Astrocyte (in vitro differentiated cells and primary cell): ENCODE measurements at regions not wholly inside any gene's neighbourhood (a gene's known extent, or its start where the extent isn't known, plus 50 kb on each side); places are given as distances from the start of the nearest gene placed in this dataset.

Experiments used
- EZH2 ChIP-seq: IDR thresholded peaks from 2 replicates; pipeline ENCODE4 v1.6.1; 2012; ENCODE audit warnings: mild to moderate bottlenecking, low read length, inconsistent platforms; ENCODE audit not compliant: insufficient read depth
- TF ChIP-seq, protein P1 (sequence below): IDR thresholded peaks from 2 replicates; pipeline ENCODE4 v1.5.1; 2011; ENCODE audit warnings: low read depth, mild to moderate bottlenecking, inconsistent platforms, low read length, moderate library complexity; ENCODE audit not compliant: insufficient read depth

DNA sequence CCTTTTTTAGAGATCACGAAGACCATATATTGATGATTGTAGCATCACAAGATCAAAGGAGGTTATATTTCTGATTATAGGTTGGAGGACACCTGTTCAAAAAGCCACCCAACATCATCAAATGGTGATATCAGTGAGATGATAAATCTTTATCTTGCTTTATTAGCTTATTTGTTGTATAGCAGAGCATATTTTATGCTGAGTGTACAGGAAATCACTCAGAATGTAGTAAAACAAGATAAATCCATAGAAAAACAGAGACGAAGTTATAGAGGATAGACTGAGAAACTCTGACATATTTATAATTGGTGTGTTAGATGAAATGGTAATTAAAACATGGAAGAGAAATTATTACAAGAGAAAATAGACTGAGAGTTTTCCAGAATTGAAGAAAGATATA lies 69.8 kb upstream of the DMAC1 start:
- TF ChIP-seq, protein P1, sequence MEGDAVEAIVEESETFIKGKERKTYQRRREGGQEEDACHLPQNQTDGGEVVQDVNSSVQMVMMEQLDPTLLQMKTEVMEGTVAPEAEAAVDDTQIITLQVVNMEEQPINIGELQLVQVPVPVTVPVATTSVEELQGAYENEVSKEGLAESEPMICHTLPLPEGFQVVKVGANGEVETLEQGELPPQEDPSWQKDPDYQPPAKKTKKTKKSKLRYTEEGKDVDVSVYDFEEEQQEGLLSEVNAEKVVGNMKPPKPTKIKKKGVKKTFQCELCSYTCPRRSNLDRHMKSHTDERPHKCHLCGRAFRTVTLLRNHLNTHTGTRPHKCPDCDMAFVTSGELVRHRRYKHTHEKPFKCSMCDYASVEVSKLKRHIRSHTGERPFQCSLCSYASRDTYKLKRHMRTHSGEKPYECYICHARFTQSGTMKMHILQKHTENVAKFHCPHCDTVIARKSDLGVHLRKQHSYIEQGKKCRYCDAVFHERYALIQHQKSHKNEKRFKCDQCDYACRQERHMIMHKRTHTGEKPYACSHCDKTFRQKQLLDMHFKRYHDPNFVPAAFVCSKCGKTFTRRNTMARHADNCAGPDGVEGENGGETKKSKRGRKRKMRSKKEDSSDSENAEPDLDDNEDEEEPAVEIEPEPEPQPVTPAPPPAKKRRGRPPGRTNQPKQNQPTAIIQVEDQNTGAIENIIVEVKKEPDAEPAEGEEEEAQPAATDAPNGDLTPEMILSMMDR: no peak
- no peak for TF ChIP-seq EZH2
